ENCODE measurements at regions not wholly inside any gene's neighbourhood (a gene's known extent, or its start where the extent isn't known, plus 50 kb on each side); places are given as distances from the start of the nearest gene placed in this dataset.

GRCh38 chr1:60870269-60870865, 212.0 kb upstream of the NFIA start:
- no peaks in the 10 kb centered on the region for H3K9me3 ChIP-seq
- H3K27me3 ChIP-seq: peaks cover 0 to 7% of the 10 kb centered on the region in 2 donors
- H3K4me1 ChIP-seq: peaks cover 0 to 20% (median 0%) of the 10 kb centered on the region in 4 donors
- WGBS, 2 donors: 54 to 56% methylated on average over 5 of the region's 5 CpGs
- TF ChIP-seq POLR2A (IDR thresholded peaks at IDR 0.05) (no peak), EP300 (IDR thresholded peaks at IDR 0.05) (no peak), CTCF (IDR thresholded peaks at IDR 0.05) (no peak)
- H3K4me3 ChIP-seq: no peak overlapping the region
- no peak for DNase-seq (ENCODE audit: low spot score in 2 of 2)
- no peaks in the 10 kb centered on the region for H3K36me3 ChIP-seq
- H3K27ac ChIP-seq: no peak overlapping the region

DNA sequence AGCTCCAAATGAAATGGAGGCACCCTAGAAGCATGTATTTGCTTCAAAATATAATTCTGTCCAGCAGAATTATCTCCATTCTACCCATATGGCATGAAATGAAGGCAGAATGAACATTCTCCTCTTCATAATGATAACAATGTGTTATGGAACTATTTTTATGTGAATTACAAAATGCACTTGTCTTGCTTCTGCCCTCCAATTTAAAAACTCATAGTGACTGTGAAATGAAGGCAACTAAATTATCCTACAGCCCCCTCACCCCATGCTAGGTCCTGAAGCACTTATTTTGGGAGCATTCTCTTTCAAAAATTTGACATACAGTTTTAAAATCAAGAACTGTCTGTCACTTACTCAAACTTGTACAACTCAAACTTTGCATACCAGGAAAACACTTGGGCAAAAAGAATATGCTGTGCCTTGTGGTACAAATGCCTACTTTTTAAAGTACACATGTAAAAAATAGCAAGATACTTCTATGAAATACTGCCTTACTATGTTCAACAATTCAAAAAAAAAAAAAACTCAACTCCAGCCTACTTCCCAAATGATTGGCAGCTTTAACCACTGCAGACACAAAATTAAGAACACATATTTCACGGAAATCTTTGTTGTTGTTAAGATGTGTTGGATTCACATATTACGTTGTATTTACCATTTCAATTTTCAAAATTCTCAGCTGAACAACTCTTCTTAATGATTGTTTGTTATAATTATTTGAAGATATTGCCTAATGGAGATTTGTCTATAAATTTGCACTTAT, 213.3 kb upstream of the NFIA start:
- DNase-seq (ENCODE audit: low spot score in 2 of 2): no peak
- Histone ChIP-seq H3K4me3 (no peak overlapping the region), H3K9me3 (no peaks in the 10 kb centered on the region)

DNA sequence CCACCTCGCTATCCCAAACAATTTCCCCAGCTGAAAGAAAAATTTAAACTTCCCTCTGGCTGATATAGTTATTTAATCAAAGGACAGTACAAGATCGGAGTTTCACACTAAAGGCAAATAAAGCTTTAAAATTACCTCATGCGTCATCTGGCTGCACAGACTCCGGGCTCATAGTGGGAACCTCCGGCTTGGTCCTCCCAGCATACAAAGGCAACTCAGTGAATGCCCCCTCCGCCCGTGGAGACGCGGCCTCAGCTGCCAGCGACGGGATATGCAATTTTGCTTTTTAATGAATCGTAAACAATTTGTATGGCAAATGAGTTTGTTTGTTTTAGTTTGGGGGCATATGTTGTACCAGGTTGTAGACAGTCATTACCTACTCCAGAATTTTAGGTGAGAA, 214.6 kb upstream of the NFIA start:
- DNase-seq (ENCODE audit: low spot score in 2 of 2): no peak
- TF ChIP-seq CTCF (IDR thresholded peaks at IDR 0.05) (no peak), EP300 (IDR thresholded peaks at IDR 0.05) (no peak), POLR2A (IDR thresholded peaks at IDR 0.05) (no peak)
- H3K27ac ChIP-seq: peak overlapping the region in 2 of 4 donors; percentile 15 to 73

More for the DNA sequence above, 213.3 kb upstream of the NFIA start:
- H3K4me1 ChIP-seq: peaks cover 0 to 20% (median 0%) of the 10 kb centered on the region in 4 donors
- H3K36me3 ChIP-seq: no peaks in the 10 kb centered on the region
- 87 to 88% methylated on average over 2 of the region's 2 CpGs for WGBS, 2 donors
- no peak overlapping the region for H3K27ac ChIP-seq
- no peak for TF ChIP-seq POLR2A (IDR thresholded peaks at IDR 0.05)
- H3K27me3 ChIP-seq: peaks cover 0 to 7% of the 10 kb centered on the region in 2 donors

DNA sequence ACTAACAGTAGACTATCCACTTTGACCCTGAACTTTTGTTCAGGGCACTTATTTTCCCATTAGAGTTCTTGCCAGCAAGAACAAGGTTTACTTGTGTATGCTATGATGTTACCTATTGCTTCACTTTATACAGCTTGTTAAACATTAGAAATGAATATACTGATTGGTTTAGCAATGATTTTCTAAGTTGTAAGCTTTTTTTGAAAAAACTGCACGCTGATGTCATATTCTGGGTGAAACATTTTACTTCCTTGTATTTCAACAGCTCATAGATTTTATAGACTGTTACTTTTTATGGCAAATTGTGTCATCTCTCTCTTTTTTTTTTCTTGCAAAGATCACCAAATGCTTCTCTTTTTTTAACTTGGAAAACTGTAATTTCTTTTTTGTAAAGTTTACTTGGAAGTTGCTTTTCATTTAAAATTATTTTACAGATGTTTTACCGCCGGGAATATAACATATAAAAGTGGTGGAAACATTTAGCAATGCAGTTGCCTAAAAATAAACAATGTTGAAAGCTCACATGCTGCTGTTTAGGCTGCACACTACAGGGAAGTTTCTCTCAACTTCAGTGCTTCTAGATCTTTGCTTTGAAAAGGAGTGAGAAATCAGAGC, 215.3 kb upstream of the NFIA start:
- no peaks in the 10 kb centered on the region for H3K9me3 ChIP-seq
- H3K27me3 ChIP-seq: peaks cover 0 to 7% of the 10 kb centered on the region in 2 donors
- peak overlapping the region in 1 of 4 donors; percentile 23 for H3K4me3 ChIP-seq
- WGBS, 2 donors: 25 to 27% methylated on average over 3 of the region's 3 CpGs
- TF ChIP-seq CTCF (IDR thresholded peaks at IDR 0.05) (no peak), EP300 (IDR thresholded peaks at IDR 0.05) (peak in 1 of 2 donors; percentile 31)
- peak overlapping the region in 2 of 4 donors; percentile 15 to 73 for H3K27ac ChIP-seq
- peaks cover 0 to 32% (median 0%) of the 10 kb centered on the region in 4 donors for H3K4me1 ChIP-seq
- H3K36me3 ChIP-seq: no peaks in the 10 kb centered on the region
- no peak for DNase-seq (ENCODE audit: low spot score in 2 of 2)

More for the DNA sequence above, 214.6 kb upstream of the NFIA start:
- Histone ChIP-seq H3K9me3 (no peaks in the 10 kb centered on the region), H3K27me3 (peaks cover 0 to 7% of the 10 kb centered on the region in 2 donors), H3K4me1 (peaks cover 0 to 24% (median 0%) of the 10 kb centered on the region in 4 donors), H3K4me3 (peak overlapping the region in 1 of 4 donors; percentile 11), H3K36me3 (no peaks in the 10 kb centered on the region)
- WGBS, 2 donors: 29 to 46% methylated on average over 12 of the region's 12 CpGs

- DNase-seq (ENCODE audit: low spot score in 2 of 2): no peak
- Histone ChIP-seq H3K27ac (peak overlapping the region in 2 of 4 donors; percentile 15 to 73), H3K9me3 (no peaks in the 10 kb centered on the region), H3K36me3 (no peaks in the 10 kb centered on the region), H3K4me3 (peak overlapping the region in 1 of 4 donors; percentile 23), H3K4me1 (peaks cover 0 to 34% (median 0%) of the 10 kb centered on the region in 4 donors), H3K27me3 (peaks cover 0 to 7% of the 10 kb centered on the region in 2 donors)
- WGBS, 2 donors: 22 to 31% methylated on average over 13 of the region's 13 CpGs
- TF ChIP-seq EP300 (IDR thresholded peaks at IDR 0.05) (no peak), CTCF (IDR thresholded peaks at IDR 0.05) (no peak), POLR2A (IDR thresholded peaks at IDR 0.05) (no peak)
Observed at GRCh38 chr1:60866226-60866900, 216.0 kb upstream of the NFIA start.

All from tibial nerve (tissue), 4 donors.